PC-9 (cell line): ENCODE measurements at regions not wholly inside any gene's neighbourhood (a gene's known extent, or its start where the extent isn't known, plus 50 kb on each side); places are given as distances from the start of the nearest gene placed in this dataset.
A peak's percentile ranks its signal among the peaks of the same experiment; 100 is the strongest.

ENCODE experiments used
- BruUV-seq: library from RNA; stranded (reverse); fragments of 400-500 nt; replicated peaks from 2 replicates; lab custom pipeline; 2021; lab: Mats Ljungman, UMichigan
- CTCF ChIA-PET: fragments of 300-600 bp; sonication (Branson Sonifier 250); formaldehyde crosslinking; loops from one replicate; lab custom pipeline; 2022; ENCODE audit warnings: antibody characterized with exemption; lab: Charles Lee
- POLR2A ChIA-PET: fragments of 300-600 bp; sonication (Branson Sonifier 250); formaldehyde crosslinking; loops from one replicate; lab custom pipeline; 2022; ENCODE audit warnings: antibody characterized with exemption; ENCODE audit not compliant: unreplicated experiment; lab: Charles Lee
- DNase-seq, 2 experiments: peaks; one replicate each; pipeline versions ENCODE4 v3.0.0 to v3.0.0-alpha.2; 2015 to 2022; ENCODE audit warnings: mixed read lengths in 1 of 2
- H2AFZ ChIP-seq: fragments of 200-600 bp; sonication (generic); 2 replicates; pipeline ENCODE4 v1.8.1; 2017; ENCODE audit warnings: antibody characterized with exemption
- H3F3A ChIP-seq: fragments of 200-600 bp; sonication (generic); 2 replicates; pipeline ENCODE4 v1.8.1; 2017; ENCODE audit warnings: antibody characterized with exemption, mild to moderate bottlenecking, low read depth; ENCODE audit not compliant: insufficient read depth
- H3K27ac ChIP-seq: fragments of 200-600 bp; sonication (generic); 2 replicates; pipeline ENCODE4 v1.6.1; 2016; ENCODE audit warnings: mixed run types
- H3K27me3 ChIP-seq: fragments of 200-600 bp; sonication (generic); 2 replicates; pipeline ENCODE4 v1.6.1; 2016; ENCODE audit warnings: low read depth, mixed run types; ENCODE audit not compliant: insufficient read depth
- H3K36me3 ChIP-seq: fragments of 200-600 bp; sonication (generic); 2 replicates; pipeline ENCODE4 v1.6.1; 2016; ENCODE audit warnings: low read depth, mixed run types
- H3K4me1 ChIP-seq: fragments of 200-600 bp; sonication (generic); replicated peaks from 2 replicates; pipeline ENCODE4 v1.6.1; 2016; ENCODE audit warnings: mixed run types; ENCODE audit not compliant: insufficient read depth
- H3K4me2 ChIP-seq: fragments of 200-600 bp; sonication (generic); 2 replicates; pipeline ENCODE4 v1.6.1; 2017; ENCODE audit warnings: mixed run types
- H3K4me3 ChIP-seq: fragments of 200-600 bp; sonication (generic); 2 replicates; pipeline ENCODE4 v1.6.1; 2016; ENCODE audit warnings: mixed run types
- H3K79me2 ChIP-seq: fragments of 200-600 bp; sonication (generic); 2 replicates; pipeline ENCODE4 v1.6.1; 2017; ENCODE audit warnings: low read depth, mixed run types
- H3K9me2 ChIP-seq: fragments of 200-600 bp; sonication (generic); 2 replicates; pipeline ENCODE4 v1.8.1; 2017; ENCODE audit warnings: mild to moderate bottlenecking; ENCODE audit not compliant: insufficient read depth
- H3K9me3 ChIP-seq: fragments of 200-600 bp; sonication (generic); 2 replicates; pipeline ENCODE4 v1.8.1; 2016; ENCODE audit warnings: low read depth; ENCODE audit not compliant: insufficient read depth
- H4K20me1 ChIP-seq: fragments of 200-600 bp; sonication (generic); 2 replicates; pipeline ENCODE4 v1.8.1; 2017; ENCODE audit not compliant: insufficient read depth
- EZH2 ChIP-seq: fragments of 200-600 bp; sonication (generic); IDR thresholded peaks from 2 replicates; pipeline ENCODE4 v1.8.0; 2017; ENCODE audit warnings: antibody characterized with exemption, low read depth
- intact Hi-C: fragments of 100-400 bp; cut with micrococcal nuclease; formaldehyde crosslinking; loops from one replicate; pipeline ENCODE4 v1.10.0; 2022; ENCODE audit not compliant: unreplicated experiment
- TF ChIP-seq, protein P1 (sequence below): fragments of 200-600 bp; sonication (generic); conservative IDR thresholded peaks from 2 replicates; pipeline ENCODE4 v1.6.1; 2017; ENCODE audit warnings: mixed run types, antibody characterized with exemption, mild to moderate bottlenecking, moderate library complexity

DNA sequence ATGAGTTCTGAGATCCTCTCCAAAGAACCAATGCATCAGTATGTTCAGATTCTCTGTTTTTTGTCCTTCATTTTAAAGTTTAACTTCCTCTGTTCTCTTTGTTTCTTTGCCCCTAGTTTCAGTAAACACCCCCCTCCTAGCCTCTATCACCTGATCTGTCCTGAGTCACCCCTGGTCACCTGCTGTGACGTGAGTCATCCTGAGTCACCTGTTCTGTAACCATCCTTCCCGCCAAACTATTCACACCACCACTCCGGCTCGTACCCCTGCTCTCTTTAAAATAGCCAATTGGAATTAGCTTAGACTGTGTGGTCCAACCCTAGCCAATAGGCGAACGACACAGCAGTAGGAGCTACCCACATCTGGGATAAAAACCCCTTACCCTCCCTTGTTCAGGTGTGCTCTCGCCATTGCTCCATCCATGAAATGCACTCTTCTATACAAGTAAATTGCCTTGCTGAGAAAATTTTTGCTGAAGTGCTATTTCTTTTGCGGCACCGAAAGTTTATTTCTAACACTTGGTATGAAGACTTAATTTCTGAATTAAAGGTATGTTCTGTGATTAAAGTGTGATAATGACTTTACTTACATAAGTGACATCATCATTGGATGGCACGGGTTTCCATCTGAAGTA lies 318.4 kb downstream of the AASDHPPT start:
- H3K9me2 ChIP-seq: no peaks in the 10 kb centered on the region; the same call in 1 of the 2 replicates
- H3F3A ChIP-seq: peaks cover 19% of the 10 kb centered on the region
- no peaks in the 10 kb centered on the region for H4K20me1 ChIP-seq
- no peaks in the 10 kb centered on the region for H3K27me3 ChIP-seq
- no peak overlapping the region for H3K27ac ChIP-seq
- H3K79me2 ChIP-seq: no peaks in the 10 kb centered on the region
- H2AFZ ChIP-seq: no peak overlapping the region
- no TSS peak for BruUV-seq
- intact Hi-C loops: no loop called here
- DNase-seq: no peak
- H3K9me3 ChIP-seq: peaks cover 44% of the 10 kb centered on the region
- H3K4me2 ChIP-seq: no peak overlapping the region
- no peaks in the 10 kb centered on the region for H3K36me3 ChIP-seq
- TF ChIP-seq EZH2: no peak
- TF ChIP-seq, protein P1, sequence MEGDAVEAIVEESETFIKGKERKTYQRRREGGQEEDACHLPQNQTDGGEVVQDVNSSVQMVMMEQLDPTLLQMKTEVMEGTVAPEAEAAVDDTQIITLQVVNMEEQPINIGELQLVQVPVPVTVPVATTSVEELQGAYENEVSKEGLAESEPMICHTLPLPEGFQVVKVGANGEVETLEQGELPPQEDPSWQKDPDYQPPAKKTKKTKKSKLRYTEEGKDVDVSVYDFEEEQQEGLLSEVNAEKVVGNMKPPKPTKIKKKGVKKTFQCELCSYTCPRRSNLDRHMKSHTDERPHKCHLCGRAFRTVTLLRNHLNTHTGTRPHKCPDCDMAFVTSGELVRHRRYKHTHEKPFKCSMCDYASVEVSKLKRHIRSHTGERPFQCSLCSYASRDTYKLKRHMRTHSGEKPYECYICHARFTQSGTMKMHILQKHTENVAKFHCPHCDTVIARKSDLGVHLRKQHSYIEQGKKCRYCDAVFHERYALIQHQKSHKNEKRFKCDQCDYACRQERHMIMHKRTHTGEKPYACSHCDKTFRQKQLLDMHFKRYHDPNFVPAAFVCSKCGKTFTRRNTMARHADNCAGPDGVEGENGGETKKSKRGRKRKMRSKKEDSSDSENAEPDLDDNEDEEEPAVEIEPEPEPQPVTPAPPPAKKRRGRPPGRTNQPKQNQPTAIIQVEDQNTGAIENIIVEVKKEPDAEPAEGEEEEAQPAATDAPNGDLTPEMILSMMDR: no peak
- ChIA-PET POLR2A (no interaction called here), CTCF (no interaction called here)
- no peak overlapping the region for H3K4me3 ChIP-seq
- H3K4me1 ChIP-seq: peaks cover 35% of the 10 kb centered on the region

DNA sequence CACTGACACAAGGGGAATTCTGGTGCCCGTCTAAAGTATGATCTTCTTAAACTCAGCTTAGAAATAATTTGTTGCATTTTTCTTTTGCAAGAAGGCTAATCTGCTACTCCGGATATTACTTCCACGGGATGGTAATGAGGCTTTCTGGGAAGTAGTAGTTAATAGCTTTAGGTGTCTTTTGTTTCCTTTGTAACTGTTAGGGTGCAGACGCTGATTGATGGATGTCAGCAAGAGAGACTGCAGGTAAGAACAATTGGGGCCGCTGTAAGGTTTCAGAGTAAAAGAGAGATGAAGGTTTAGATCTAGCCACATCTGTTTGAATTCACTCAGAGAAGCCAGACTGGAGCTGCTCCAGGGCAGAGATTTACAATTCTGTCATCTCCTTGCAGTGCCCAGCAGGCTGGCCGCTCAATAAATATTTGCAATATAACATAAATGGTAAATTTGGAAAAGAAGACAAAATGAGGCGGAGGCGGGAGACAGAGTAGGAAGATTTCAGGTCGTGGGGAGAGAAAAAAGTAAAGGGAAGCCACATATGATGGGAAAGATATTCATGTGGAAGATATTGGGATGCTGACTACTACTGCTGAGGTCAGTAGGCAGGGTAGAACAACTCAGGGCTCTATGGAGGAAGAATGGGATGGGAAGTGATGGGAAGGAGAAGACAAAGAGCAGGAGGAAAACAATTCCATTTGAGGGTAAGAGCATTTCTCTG lies 320.5 kb downstream of the AASDHPPT start:
- Histone ChIP-seq H2AFZ (no peak overlapping the region), H3K27me3 (no peaks in the 10 kb centered on the region), H3K4me1 (peaks cover 24% of the 10 kb centered on the region), H3K36me3 (no peaks in the 10 kb centered on the region), H3K4me3 (no peak overlapping the region), H3K27ac (no peak overlapping the region), H3K4me2 (no peak overlapping the region), H3F3A (peaks cover 19% of the 10 kb centered on the region), H3K9me3 (peaks cover 39% of the 10 kb centered on the region), H4K20me1 (no peaks in the 10 kb centered on the region), H3K9me2 (no peaks in the 10 kb centered on the region; the same call in 1 of the 2 replicates), H3K79me2 (no peaks in the 10 kb centered on the region)
- no peak for DNase-seq
- ChIA-PET POLR2A (no interaction called here), CTCF (no interaction called here)
- TF ChIP-seq, protein P1: no peak
- no peak for TF ChIP-seq EZH2
- intact Hi-C loops: no loop called here
- no TSS peak for BruUV-seq

DNA sequence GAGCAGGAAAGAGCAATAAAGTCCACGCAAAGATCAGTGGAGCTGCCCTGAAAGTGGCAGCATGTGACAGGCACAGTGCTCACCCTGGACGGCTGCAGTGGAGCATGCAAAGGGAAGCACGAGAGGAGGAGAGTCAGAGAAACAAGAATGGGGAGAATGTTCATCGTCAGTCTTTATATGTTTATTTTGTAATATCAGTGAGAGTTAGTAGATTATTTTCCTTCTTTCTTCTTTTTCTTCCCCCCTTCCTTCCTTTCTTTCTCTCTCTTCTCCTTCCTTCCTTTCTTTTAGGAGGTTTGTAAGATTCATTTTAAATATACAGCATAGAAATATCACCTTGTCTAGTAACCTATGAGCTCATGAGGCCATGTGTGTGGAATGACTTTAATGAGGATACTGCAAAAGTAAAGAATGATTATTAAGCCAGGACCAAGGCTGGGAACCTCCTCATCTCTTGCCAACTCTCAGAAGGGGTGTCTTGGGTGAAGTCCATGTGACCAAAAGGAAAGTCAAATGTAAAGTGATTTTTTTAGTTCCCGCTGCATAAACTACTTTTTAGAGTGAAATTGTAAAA lies 321.1 kb downstream of the AASDHPPT start:
- Histone ChIP-seq H3K4me3 (no peak overlapping the region), H4K20me1 (no peaks in the 10 kb centered on the region), H3K36me3 (no peaks in the 10 kb centered on the region), H3K27ac (peak overlapping the region; percentile 75), H3K9me2 (no peaks in the 10 kb centered on the region; the same call in 1 of the 2 replicates), H3F3A (peaks cover 19% of the 10 kb centered on the region), H3K4me2 (peak overlapping the region; percentile 27; the same call in 1 of the 2 replicates), H2AFZ (no peak overlapping the region), H3K27me3 (no peaks in the 10 kb centered on the region), H3K79me2 (no peaks in the 10 kb centered on the region), H3K9me3 (peaks cover 37% of the 10 kb centered on the region), H3K4me1 (peaks cover 24% of the 10 kb centered on the region)
- no TSS peak for BruUV-seq
- DNase-seq: no peak
- TF ChIP-seq, protein P1: no peak
- no peak for TF ChIP-seq EZH2
- intact Hi-C loops: no loop called here
- CTCF ChIA-PET: no interaction called here
- POLR2A ChIA-PET: no interaction called here
